MM.1S (cell line): ENCODE measurements at regions not wholly inside any gene's neighbourhood (a gene's known extent, or its start where the extent isn't known, plus 50 kb on each side); places are given as distances from the start of the nearest gene placed in this dataset.

Experiments used
- EZH2 ChIP-seq: fragments of 300-600 bp; sonication (generic); optimal IDR thresholded peaks from 2 replicates; pipeline ENCODE3; 2017; ENCODE audit warnings: low read depth, mild to moderate bottlenecking, antibody characterized with exemption, low read length, mixed read lengths
- TF ChIP-seq, protein P1 (sequence below): fragments of 300-600 bp; sonication (generic); IDR thresholded peaks from 2 replicates; pipeline ENCODE4 v1.5.1; 2016; ENCODE audit warnings: antibody characterized with exemption, low read length, mixed read lengths

DNA sequence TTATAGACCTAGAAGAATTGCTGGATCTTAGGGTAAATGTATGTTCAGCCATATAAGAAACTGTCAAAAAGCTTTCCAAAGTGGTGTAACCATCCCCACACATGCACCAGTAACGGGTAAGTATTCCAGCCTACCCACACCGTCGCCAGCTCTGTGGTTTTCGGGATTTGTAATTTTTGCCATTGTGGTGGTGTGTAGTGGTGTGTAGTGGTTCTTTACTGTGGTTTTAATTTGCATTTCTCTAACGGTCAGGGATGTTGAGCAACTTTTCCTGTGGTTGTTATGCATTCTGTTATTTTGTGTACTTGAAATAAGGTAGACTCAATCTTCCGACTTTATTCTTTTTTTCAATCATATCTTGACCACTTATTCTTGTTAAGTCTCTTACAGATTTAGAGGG, 342.4 kb upstream of the AJAP1 start:
- TF ChIP-seq, protein P1, sequence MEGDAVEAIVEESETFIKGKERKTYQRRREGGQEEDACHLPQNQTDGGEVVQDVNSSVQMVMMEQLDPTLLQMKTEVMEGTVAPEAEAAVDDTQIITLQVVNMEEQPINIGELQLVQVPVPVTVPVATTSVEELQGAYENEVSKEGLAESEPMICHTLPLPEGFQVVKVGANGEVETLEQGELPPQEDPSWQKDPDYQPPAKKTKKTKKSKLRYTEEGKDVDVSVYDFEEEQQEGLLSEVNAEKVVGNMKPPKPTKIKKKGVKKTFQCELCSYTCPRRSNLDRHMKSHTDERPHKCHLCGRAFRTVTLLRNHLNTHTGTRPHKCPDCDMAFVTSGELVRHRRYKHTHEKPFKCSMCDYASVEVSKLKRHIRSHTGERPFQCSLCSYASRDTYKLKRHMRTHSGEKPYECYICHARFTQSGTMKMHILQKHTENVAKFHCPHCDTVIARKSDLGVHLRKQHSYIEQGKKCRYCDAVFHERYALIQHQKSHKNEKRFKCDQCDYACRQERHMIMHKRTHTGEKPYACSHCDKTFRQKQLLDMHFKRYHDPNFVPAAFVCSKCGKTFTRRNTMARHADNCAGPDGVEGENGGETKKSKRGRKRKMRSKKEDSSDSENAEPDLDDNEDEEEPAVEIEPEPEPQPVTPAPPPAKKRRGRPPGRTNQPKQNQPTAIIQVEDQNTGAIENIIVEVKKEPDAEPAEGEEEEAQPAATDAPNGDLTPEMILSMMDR: no peak
- TF ChIP-seq EZH2: peak; percentile 30
